ENCODE measurements at regions not wholly inside any gene's neighbourhood (a gene's known extent, or its start where the extent isn't known, plus 50 kb on each side); places are given as distances from the start of the nearest gene placed in this dataset.

- DNase-seq (ENCODE audit: low read depth) = no peak
These were observed 356.9 kb upstream of the ACTBL2 start for GRCh38 chr5:57839437-57840079.

GRCh38 chr5:57839025-57839424, 356.4 kb upstream of the ACTBL2 start:
- no peak for DNase-seq (ENCODE audit: low read depth)

GRCh38 chr5:57836921-57837320, 354.3 kb upstream of the ACTBL2 start:
- no peak for DNase-seq (ENCODE audit: low read depth)

- no peak for DNase-seq (ENCODE audit: low read depth)
These were observed 353.7 kb upstream of the ACTBL2 start for GRCh38 chr5:57836331-57836730.

- DNase-seq (ENCODE audit: low read depth) = no peak
These were observed 352.4 kb upstream of the ACTBL2 start for GRCh38 chr5:57834829-57835608.

GRCh38 chr5:57833489-57833888, 350.9 kb upstream of the ACTBL2 start:
- no peak for DNase-seq (ENCODE audit: low read depth)

GRCh38 chr5:57832875-57833274, 350.3 kb upstream of the ACTBL2 start:
- DNase-seq (ENCODE audit: low read depth) = no peak

GRCh38 chr5:57831932-57832331, 349.3 kb upstream of the ACTBL2 start:
- DNase-seq (ENCODE audit: low read depth) = no peak

- no peak for DNase-seq (ENCODE audit: low read depth)
These were observed 348.5 kb upstream of the ACTBL2 start for GRCh38 chr5:57831090-57831489.

GRCh38 chr5:57828221-57828620, 345.6 kb upstream of the ACTBL2 start:
- no peak for DNase-seq (ENCODE audit: low read depth)

- DNase-seq (ENCODE audit: low read depth) = peak; percentile 96
These were observed 342.5 kb upstream of the ACTBL2 start for GRCh38 chr5:57825031-57825686.

GRCh38 chr5:57824623-57825022, 342.0 kb upstream of the ACTBL2 start:
- DNase-seq (ENCODE audit: low read depth) = no peak

GRCh38 chr5:57824047-57824446, 341.4 kb upstream of the ACTBL2 start:
- DNase-seq (ENCODE audit: low read depth) = peak; percentile 90

- no peak for DNase-seq (ENCODE audit: low read depth)
These were observed 340.0 kb upstream of the ACTBL2 start for GRCh38 chr5:57822651-57823050.

GRCh38 chr5:57818397-57818796, 335.8 kb upstream of the ACTBL2 start:
- DNase-seq (ENCODE audit: low read depth) = no peak

GRCh38 chr5:57817924-57818323, 335.3 kb upstream of the ACTBL2 start:
- no peak for DNase-seq (ENCODE audit: low read depth)

- no peak for DNase-seq (ENCODE audit: low read depth)
These were observed 334.4 kb upstream of the ACTBL2 start for GRCh38 chr5:57817001-57817453.

- peak; percentile 96 for DNase-seq (ENCODE audit: low read depth)
These were observed 333.5 kb upstream of the ACTBL2 start for GRCh38 chr5:57816108-57816507.

- no peak for DNase-seq (ENCODE audit: low read depth)
These were observed 323.1 kb upstream of the ACTBL2 start for GRCh38 chr5:57805732-57806131.

GRCh38 chr5:57805170-57805569, 322.6 kb upstream of the ACTBL2 start:
- no peak for DNase-seq (ENCODE audit: low read depth)

GRCh38 chr5:57804505-57804904, 321.9 kb upstream of the ACTBL2 start:
- no peak for DNase-seq (ENCODE audit: low read depth)

GRCh38 chr5:57804007-57804444, 321.4 kb upstream of the ACTBL2 start:
- DNase-seq (ENCODE audit: low read depth) = no peak

GRCh38 chr5:57802131-57802530, 319.5 kb upstream of the ACTBL2 start:
- DNase-seq (ENCODE audit: low read depth) = no peak

All from HS-5 (cell line).